D341Med (cell line): ENCODE measurements at regions not wholly inside any gene's neighbourhood (a gene's known extent, or its start where the extent isn't known, plus 50 kb on each side); places are given as distances from the start of the nearest gene placed in this dataset.
"Not testable (repeated sequence)": the region's sequence is repeated elsewhere in the genome, so short reads cannot be mapped to it uniquely, and the experiment has no call there.

Experiments
- DNase-seq: peaks from one replicate; pipeline ENCODE4 v3.0.0; 2012; ENCODE audit warnings: low spot score

DNA sequence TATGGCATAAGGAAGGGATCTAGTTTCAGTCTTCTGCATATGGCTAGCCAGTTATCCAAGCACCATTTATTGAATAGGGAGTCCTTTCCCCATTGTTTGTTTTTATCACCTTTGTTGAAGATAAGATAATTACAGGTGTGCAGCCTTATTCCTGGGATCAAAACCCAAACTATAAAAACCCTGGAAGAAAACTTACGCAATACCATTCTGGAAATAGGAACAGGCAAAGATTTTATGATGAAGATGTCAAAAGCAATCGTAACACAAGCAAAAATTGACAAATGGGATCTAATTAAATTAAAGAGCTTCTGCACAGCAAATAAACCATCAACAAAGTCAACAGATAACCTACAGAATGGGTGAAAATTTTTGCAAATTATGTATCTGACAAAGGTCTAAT lies 128.5 kb upstream of the DCN start:
- no peak for DNase-seq

DNA sequence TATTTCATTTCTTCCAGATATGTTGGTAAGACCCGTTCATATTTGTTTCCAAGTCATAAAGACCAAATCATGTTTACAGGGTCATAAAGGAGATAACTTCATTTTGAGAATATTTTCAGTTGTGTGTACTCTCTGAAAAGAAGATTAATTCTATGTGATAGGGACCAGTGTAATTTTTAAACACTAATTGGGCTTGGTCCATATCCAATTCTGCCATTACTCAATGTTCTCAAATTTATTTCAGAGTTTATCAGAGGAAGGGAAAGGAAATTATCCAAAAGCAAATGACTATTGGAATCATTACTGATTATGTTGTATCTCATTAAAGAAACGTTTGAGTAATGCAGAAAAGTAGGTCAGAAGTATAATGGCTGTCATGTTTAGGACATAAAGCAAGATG lies 126.8 kb upstream of the DCN start:
- DNase-seq: no peak

GRCh38 chr12:91307957-91308670 lies 125.5 kb upstream of the DCN start:
- no peak for DNase-seq

GRCh38 chr12:91290354-91290753 lies 107.7 kb upstream of the DCN start:
- DNase-seq: no peak

GRCh38 chr12:91289906-91290305 lies 107.3 kb upstream of the DCN start:
- no peak for DNase-seq

DNA sequence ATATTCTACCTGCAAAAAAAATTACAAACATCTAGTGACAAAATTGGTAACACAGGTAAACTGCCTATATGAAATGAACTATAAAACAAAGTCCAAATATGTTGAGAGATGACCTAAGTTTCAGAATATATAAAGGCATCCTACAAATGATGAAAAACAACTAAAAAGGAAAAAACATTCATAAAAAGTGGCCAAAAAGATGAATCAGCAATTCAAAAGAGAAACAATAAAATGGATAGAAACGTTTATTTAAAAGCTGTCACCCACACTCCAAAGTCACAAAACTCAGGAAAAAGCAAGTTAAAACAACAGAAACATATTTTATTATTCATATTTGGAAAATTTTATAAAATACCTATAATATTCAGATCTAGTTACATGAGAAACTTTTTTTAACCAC lies 106.5 kb upstream of the DCN start:
- DNase-seq: no peak

DNA sequence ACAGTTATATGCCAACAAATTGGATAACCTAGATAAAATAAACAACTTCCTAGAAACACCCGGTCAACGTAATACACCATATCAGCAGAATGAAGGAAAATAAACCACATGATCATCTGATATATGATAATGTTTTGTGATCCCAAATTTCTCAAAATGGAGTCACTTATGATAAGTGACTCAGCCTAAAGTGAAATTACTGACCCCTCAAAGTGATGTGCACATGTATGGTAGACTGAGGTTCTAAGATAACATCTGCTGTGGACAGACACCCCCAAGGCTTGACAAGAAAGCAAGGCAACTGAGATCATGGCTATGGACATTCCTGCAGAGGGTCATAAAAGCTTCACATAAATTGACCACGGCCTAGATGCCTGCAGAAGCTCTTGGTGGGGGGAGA lies 105.1 kb upstream of the DCN start:
- DNase-seq: no peak

DNA sequence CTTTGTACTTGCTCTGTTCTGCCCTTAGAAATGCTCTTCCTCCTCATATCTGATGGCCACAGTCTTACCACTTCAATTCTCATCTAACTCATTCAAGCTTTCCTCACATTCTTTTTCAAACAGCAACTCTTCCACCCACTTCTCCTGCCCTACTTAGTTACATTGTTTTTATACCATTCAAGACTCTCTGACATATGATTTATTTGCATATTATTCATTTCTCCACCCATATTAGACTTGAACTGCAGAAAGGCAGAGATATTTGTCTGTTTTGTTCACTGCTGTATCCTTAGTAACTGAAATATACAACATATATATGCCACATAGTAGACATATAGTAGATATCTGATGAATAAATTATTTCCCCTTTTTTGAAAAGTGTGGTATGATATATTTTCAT lies 95.5 kb upstream of the DCN start:
- no peak for DNase-seq

- DNase-seq: no peak
These were observed 93.9 kb upstream of the DCN start for GRCh38 chr12:91276509-91276908.

GRCh38 chr12:91275321-91275720 lies 92.7 kb upstream of the DCN start:
- DNase-seq: no peak

GRCh38 chr12:91274916-91275315 lies 92.3 kb upstream of the DCN start:
- peak; percentile 37 for DNase-seq

GRCh38 chr12:91273560-91273959 lies 90.9 kb upstream of the DCN start:
- DNase-seq: no peak

- DNase-seq: no peak
These were observed 89.9 kb upstream of the DCN start for GRCh38 chr12:91272461-91273063.

DNA sequence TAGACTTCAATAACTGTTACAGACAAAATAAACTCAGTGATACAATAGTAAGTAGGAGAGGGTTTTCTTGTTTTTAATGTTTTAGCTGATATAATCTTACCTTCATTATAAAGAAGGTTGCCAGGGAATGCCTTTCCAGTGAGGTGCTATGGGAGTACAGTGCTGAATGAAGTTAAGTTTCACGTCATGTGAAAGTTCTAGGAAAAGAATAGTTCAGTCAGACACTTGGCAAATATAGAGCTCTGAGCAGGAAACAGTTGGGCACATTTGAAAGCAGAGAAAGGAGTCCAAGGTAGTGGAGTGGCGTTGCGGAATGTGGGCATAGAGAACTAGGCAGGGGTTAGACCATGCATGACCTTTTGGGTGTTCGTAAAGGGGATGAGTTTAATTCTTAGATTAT lies 88.6 kb upstream of the DCN start:
- DNase-seq: no peak

DNA sequence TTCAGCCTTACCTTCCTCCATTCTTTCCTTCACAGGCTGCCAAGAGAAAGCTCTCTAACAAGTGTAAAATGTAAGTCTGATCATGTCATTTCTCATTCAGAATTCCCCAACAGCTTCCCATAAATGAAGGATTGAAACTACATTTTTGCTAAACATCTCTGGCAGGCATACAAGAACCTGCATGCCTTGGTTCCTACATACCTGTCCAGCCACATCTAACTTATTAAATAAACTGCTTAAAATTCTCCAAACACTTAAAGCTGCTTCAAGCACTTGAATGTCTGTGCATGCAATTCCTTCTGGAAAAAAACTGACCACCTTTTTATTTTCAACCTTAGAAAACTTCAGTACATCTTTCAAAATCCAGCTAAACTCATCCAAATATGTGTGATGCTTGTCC lies 84.4 kb upstream of the DCN start:
- no peak for DNase-seq

DNA sequence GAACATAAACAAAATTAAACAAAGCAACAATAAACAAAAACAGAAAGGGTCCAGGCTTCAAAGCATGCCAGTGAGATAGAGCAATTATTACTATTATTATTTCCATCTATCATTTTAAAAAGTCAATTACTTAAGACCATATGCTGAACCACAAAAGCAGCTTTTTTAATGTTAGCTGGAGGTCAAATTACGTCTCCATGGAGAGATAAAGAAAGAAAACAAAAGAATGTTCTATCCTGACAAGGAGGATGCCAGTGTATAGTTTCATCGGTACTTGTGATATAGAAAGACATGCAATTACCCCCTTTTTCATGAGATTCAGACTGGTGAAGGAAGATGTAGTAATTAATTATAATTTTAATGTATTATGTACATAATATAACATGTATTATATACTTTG lies 81.6 kb upstream of the DCN start:
- DNase-seq: no peak

GRCh38 chr12:91261820-91262676 lies 79.4 kb upstream of the DCN start:
- no peak for DNase-seq

- no peak for DNase-seq
These were observed 73.8 kb upstream of the DCN start for GRCh38 chr12:91256411-91256810.

DNA sequence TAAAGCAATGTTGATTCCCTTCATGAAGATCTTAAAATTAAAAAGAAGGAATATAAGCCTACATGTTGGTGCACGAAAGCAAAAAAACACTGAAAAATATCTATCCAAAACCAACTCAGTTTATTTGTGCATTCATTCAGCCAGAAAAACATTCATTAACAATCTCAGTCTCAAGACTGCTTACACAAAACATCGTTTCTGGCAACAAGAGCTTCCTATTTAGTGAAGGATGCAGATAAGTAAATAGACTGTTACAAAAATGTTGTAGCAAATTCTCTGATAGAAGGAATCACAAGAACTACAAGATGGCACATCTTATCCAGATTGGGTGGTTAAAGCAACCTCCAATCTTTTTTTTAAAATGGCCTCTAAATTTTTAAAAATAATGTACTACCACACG lies 69.7 kb upstream of the DCN start:
- DNase-seq: no peak

DNA sequence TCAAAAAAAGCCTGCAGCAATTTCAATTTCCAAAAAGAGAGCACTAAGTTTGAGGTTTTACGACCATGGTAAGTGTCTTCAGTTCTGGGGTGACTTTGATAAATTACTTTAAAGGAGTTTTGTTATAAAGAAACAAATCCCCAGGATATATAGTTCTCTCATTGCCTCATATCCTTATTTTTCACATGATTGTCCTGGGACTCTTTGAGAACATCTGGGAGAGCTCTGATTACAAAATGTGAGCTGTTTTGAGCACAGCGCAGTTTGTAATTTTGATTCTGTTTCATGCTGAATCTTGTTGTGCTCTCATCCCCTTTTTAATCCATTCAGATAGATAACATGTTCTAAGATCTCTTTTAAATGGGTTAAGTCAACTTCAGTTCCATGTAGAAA lies 67.7 kb upstream of the DCN start:
- DNase-seq: no peak

GRCh38 chr12:91249518-91250272 lies 67.1 kb upstream of the DCN start:
- no peak for DNase-seq

- no peak for DNase-seq
These were observed 66.4 kb upstream of the DCN start for GRCh38 chr12:91249054-91249453.

DNA sequence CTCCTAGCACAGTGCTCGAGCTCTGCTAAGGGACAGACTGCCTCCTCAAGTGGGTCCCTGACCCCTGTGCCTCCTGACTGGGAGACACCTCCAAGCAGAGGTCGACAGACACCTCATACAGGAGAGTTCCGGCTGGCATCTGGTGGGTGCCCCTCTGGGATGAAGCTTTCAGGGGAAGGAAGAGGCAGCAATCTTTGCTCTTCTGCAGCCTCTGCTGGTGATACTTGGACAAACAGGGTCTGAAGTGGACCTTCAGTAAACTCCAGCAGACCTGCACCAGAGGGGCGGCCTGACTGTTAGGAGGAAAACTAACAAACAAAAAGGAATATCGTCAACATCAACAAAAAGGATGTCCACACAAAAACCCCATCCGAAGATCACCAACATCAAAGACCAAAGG lies 60.6 kb upstream of the DCN start:
- DNase-seq: not testable (repeated sequence)
